OCI-LY3 (cell line): ENCODE measurements at regions not wholly inside any gene's neighbourhood (a gene's known extent, or its start where the extent isn't known, plus 50 kb on each side); places are given as distances from the start of the nearest gene placed in this dataset.

Experiments used
- H2AFZ ChIP-seq: fragments of 200-600, 300-600 bp; shearing (Covaris generic); 2 replicates; pipeline ENCODE4 v1.6.0; 2014; ENCODE audit warnings: antibody characterized with exemption, low read depth, low read length
- H3K27ac ChIP-seq: fragments of 200-600, 300-600 bp; sonication (generic); 2 replicates; pipeline ENCODE4 v1.5.1; 2014; ENCODE audit warnings: mild to moderate bottlenecking, low read length, moderate library complexity, mixed read lengths
- H3K27me3 ChIP-seq: fragments of 200-600, 300-600 bp; sonication (generic); 2 replicates; pipeline ENCODE4 v1.6.1; 2014; ENCODE audit warnings: low read depth, low read length, mixed read lengths
- H3K36me3 ChIP-seq: fragments of 200-600, 300-600 bp; sonication (generic); replicated peaks from 2 replicates; pipeline ENCODE3; 2014; ENCODE audit warnings: low read depth, low read length, mixed read lengths
- H3K4me1 ChIP-seq: fragments of 300-600, 200-600 bp; sonication (generic); 2 replicates; pipeline ENCODE4 v1.6.1; 2014; ENCODE audit warnings: low read length, mixed read lengths
- H3K4me2 ChIP-seq: fragments of 200-600, 300-600 bp; sonication (generic); 2 replicates; pipeline ENCODE4 v1.6.1; 2014; ENCODE audit warnings: low read length, mixed read lengths
- H3K4me3 ChIP-seq: fragments of 300-600, 200-600 bp; sonication (generic); 2 replicates; pipeline ENCODE4 v1.5.1; 2014; ENCODE audit warnings: antibody characterized with exemption, mild to moderate bottlenecking, low read length, moderate library complexity
- H3K79me2 ChIP-seq: fragments of 300-600, 200-600 bp; shearing (Covaris generic); 2 replicates; pipeline ENCODE4 v1.6.1; 2014; ENCODE audit warnings: mild to moderate bottlenecking, low read length, mixed read lengths
- H3K9ac ChIP-seq: fragments of 300-600, 200-600 bp; shearing (Covaris generic); 2 replicates; pipeline ENCODE4 v1.6.0; 2014; ENCODE audit warnings: mild to moderate bottlenecking, low read length, moderate library complexity
- H3K9me3 ChIP-seq: fragments of 200-600, 300-600 bp; shearing (Covaris generic); 2 replicates; pipeline ENCODE4 v1.6.1; 2014; ENCODE audit warnings: low read length, mixed read lengths; ENCODE audit not compliant: insufficient read depth
- H4K20me1 ChIP-seq: fragments of 200-600, 300-600 bp; sonication (generic); 2 replicates; pipeline ENCODE4 v1.6.1; 2016; ENCODE audit warnings: low read length, mixed read lengths; ENCODE audit not compliant: insufficient read depth
- CTCF ChIP-seq: fragments of 200-600, 300-600 bp; sonication (generic); IDR thresholded peaks from 2 replicates; pipeline ENCODE4 v1.5.1; 2014; ENCODE audit warnings: antibody characterized with exemption, low read length, low read depth
- EZH2phosphoT487 ChIP-seq: fragments of 200-600 bp; shearing (Covaris generic); IDR thresholded peaks from 2 replicates; pipeline ENCODE4 v1.6.1; 2018; ENCODE audit warnings: antibody characterized with exemption, mixed run types, low read depth

- Histone ChIP-seq H3K9ac (no peak overlapping the region), H3K36me3 (no peaks in the 10 kb centered on the region), H3K9me3 (no peaks in the 10 kb centered on the region), H3K4me3 (no peak overlapping the region), H3K27ac (no peak overlapping the region), H4K20me1 (no peaks in the 10 kb centered on the region), H3K4me2 (no peak overlapping the region), H2AFZ (no peak overlapping the region), H3K79me2 (no peaks in the 10 kb centered on the region), H3K4me1 (no peaks in the 10 kb centered on the region), H3K27me3 (no peaks in the 10 kb centered on the region)
- TF ChIP-seq EZH2phosphoT487 = no peak
- no peak for TF ChIP-seq CTCF
These were observed 604.2 kb downstream of the LRRIQ3 start for GRCh38 chr1:73593804-73594203.

DNA sequence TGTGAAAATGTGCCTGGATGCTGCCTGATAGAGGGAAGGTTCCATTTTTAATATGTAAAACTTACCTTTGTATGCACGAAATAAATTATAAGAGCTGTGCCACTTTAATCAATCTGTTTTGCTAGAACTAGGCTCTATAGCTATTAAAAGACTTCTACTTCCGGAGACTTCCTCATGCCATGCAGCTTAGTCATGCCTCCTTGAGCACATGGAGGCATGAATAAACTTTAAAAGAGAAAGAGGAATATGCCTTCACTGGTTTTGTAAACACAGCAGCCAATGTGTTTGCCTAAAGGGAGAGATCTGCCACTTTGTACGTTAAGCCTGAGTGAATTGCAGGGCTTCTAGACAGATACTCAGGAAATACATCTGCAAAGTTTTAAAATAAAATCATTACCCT lies 604.6 kb downstream of the LRRIQ3 start:
- H3K9me3 ChIP-seq = no peaks in the 10 kb centered on the region
- H2AFZ ChIP-seq = no peak overlapping the region
- H3K27me3 ChIP-seq = no peaks in the 10 kb centered on the region
- no peak overlapping the region for H3K4me3 ChIP-seq
- no peaks in the 10 kb centered on the region for H3K79me2 ChIP-seq
- no peak overlapping the region for H3K9ac ChIP-seq
- no peaks in the 10 kb centered on the region for H3K4me1 ChIP-seq
- no peak overlapping the region for H3K4me2 ChIP-seq
- no peaks in the 10 kb centered on the region for H4K20me1 ChIP-seq
- no peak overlapping the region for H3K27ac ChIP-seq
- H3K36me3 ChIP-seq = no peaks in the 10 kb centered on the region
- TF ChIP-seq EZH2phosphoT487 (no peak), CTCF (no peak)

DNA sequence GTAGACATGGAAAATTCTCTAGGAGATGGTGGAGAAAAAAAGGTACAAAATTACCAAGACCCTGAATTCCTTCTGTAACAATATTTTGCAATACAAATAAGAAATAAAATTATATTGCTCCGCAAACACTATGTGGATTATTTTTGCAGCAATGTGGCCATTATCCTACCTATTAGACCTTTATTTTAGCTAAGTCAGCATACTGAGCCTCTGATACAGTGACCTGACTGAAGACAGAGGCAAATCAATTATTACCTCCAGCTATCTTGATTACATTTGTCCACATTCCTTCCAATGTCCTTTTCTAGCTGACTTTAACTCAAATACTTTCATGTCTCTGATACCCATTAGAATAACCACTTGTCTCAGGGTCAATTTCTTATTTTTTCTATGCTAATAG lies 610.9 kb downstream of the LRRIQ3 start:
- Histone ChIP-seq H3K9me3 (no peaks in the 10 kb centered on the region), H3K9ac (no peak overlapping the region), H3K27me3 (no peaks in the 10 kb centered on the region), H3K79me2 (no peaks in the 10 kb centered on the region), H3K4me2 (no peak overlapping the region), H3K4me1 (no peaks in the 10 kb centered on the region), H3K36me3 (no peaks in the 10 kb centered on the region), H2AFZ (no peak overlapping the region), H3K27ac (no peak overlapping the region), H4K20me1 (no peaks in the 10 kb centered on the region), H3K4me3 (no peak overlapping the region)
- TF ChIP-seq EZH2phosphoT487 = no peak
- TF ChIP-seq CTCF = no peak

GRCh38 chr1:73577206-73577605 lies 620.8 kb downstream of the LRRIQ3 start:
- H3K36me3 ChIP-seq = no peaks in the 10 kb centered on the region
- H3K4me1 ChIP-seq = no peaks in the 10 kb centered on the region
- H3K9me3 ChIP-seq = no peaks in the 10 kb centered on the region
- H3K9ac ChIP-seq = no peak overlapping the region
- no peak overlapping the region for H2AFZ ChIP-seq
- TF ChIP-seq CTCF (no peak), EZH2phosphoT487 (no peak)
- no peaks in the 10 kb centered on the region for H3K79me2 ChIP-seq
- H3K4me3 ChIP-seq = no peak overlapping the region
- no peaks in the 10 kb centered on the region for H4K20me1 ChIP-seq
- no peaks in the 10 kb centered on the region for H3K27me3 ChIP-seq
- H3K27ac ChIP-seq = no peak overlapping the region
- no peak overlapping the region for H3K4me2 ChIP-seq
